ENCODE measurements at regions not wholly inside any gene's neighbourhood (a gene's known extent, or its start where the extent isn't known, plus 50 kb on each side); places are given as distances from the start of the nearest gene placed in this dataset.

DNA sequence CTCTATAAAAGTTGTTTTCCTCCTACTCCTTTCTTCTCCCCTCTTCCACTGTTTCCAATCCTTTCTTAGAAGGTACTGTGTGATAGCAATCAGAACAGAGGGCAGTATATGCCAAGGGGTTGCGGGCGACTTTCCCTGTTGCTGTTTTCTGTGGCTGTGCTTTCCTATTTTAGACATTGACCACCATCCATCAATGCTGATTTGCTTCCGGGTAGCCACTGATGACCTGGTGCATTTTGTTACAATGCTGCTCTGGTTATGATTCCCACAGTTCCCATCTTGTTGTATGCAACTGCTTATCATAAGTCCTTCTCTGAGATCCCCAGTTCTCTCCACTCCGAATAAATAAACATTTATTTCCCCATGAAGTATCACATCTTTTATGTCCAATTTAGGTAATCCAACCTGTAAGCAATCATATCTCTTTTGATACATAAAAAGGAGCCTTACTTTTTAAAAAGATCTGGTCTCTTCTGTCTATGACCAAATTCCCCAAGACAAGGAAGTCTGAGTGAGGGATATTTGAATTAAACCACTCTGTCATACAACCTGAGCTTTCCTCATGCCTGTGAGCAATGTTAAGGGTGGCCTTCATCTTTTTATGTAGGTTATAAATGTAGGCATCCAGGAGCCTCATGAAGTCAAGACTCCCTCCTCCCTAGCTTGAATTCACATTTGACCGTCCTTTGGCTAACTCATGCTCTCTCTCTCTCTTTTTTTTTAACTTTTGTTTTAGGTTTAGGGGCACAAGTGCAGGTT is 52.5 kb upstream of the CD55 start:
- Histone ChIP-seq H2AFZ (ENCODE audit: low read depth, low read length) (no peak overlapping the region), H3K79me2 (ENCODE audit: insufficient read depth, low read length) (no peaks in the 10 kb centered on the region), H3K27ac (ENCODE audit: low read length) (no peak overlapping the region), H3K4me2 (ENCODE audit: insufficient read depth, low read length) (no peak overlapping the region), H3K4me3 (ENCODE audit: low read depth in 1 of 2, low read length in 2 of 2) (no peak overlapping the region), H3K9me3 (ENCODE audit: insufficient read depth, low read length, severe bottlenecking) (no peaks in the 10 kb centered on the region), H3K36me3 (ENCODE audit: insufficient read depth, low read length) (no peaks in the 10 kb centered on the region), H3K4me1 (ENCODE audit: insufficient read depth, low read length) (no peaks in the 10 kb centered on the region), H3K9ac (ENCODE audit: low read depth, low read length) (no peak overlapping the region), H3K27me3 (ENCODE audit: insufficient read depth, low read length, poor library complexity) (no peaks in the 10 kb centered on the region), H4K20me1 (ENCODE audit: insufficient read depth, low read length) (no peaks in the 10 kb centered on the region)
- ATAC-seq (ENCODE audit: insufficient read depth, low read depth) (no peak), DNase-seq (no peak)
- TF ChIP-seq EZH2 (IDR thresholded peaks at IDR 0.05; ENCODE audit: borderline replicate concordance, low read depth, low read length, severe bottlenecking), result no peak
- TF ChIP-seq, protein P1, sequence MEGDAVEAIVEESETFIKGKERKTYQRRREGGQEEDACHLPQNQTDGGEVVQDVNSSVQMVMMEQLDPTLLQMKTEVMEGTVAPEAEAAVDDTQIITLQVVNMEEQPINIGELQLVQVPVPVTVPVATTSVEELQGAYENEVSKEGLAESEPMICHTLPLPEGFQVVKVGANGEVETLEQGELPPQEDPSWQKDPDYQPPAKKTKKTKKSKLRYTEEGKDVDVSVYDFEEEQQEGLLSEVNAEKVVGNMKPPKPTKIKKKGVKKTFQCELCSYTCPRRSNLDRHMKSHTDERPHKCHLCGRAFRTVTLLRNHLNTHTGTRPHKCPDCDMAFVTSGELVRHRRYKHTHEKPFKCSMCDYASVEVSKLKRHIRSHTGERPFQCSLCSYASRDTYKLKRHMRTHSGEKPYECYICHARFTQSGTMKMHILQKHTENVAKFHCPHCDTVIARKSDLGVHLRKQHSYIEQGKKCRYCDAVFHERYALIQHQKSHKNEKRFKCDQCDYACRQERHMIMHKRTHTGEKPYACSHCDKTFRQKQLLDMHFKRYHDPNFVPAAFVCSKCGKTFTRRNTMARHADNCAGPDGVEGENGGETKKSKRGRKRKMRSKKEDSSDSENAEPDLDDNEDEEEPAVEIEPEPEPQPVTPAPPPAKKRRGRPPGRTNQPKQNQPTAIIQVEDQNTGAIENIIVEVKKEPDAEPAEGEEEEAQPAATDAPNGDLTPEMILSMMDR (IDR thresholded peaks at IDR 0.05; ENCODE audit: borderline replicate concordance, extremely low read depth, low read length, poor library complexity, severe bottlenecking), result no peak

All from DND-41 (cell line).